BJ (cell line): ENCODE measurements at regions not wholly inside any gene's neighbourhood (a gene's known extent, or its start where the extent isn't known, plus 50 kb on each side); places are given as distances from the start of the nearest gene placed in this dataset.

ENCODE experiments used
- CTCF ChIA-PET: fragments of 350-600 bp; formaldehyde crosslinking; extraction: SDS; loops from one replicate; lab custom pipeline; 2021; ENCODE audit warnings: antibody characterized with exemption, inconsistent platforms; lab: Yijun Ruan, JAX
- POLR2A ChIA-PET: fragments of 300-600 bp; sonication (Branson Sonifier 250); formaldehyde crosslinking; extraction: SDS; loops from one replicate; lab custom pipeline; 2021; ENCODE audit warnings: antibody characterized with exemption; lab: Charles Lee
- DNase-seq: peaks from one replicate; pipeline ENCODE4 v3.0.0-alpha.2; 2011; ENCODE audit warnings: low read depth
- H3K27me3 ChIP-seq: 2 replicates; pipeline ENCODE4 v1.6.0; 2011; ENCODE audit warnings: low read length; ENCODE audit not compliant: control insufficient read depth, insufficient read depth
- H3K36me3 ChIP-seq: 2 replicates; pipeline ENCODE4 v1.5.1; 2011; ENCODE audit warnings: low read length; ENCODE audit not compliant: control insufficient read depth, insufficient read depth
- H3K4me3 ChIP-seq: 2 replicates; pipeline ENCODE4 v1.5.1; 2011; ENCODE audit warnings: low read depth, mild to moderate bottlenecking, control low read depth, low read length
- CTCF ChIP-seq: IDR thresholded peaks from 2 replicates; pipeline ENCODE4 v1.5.1; 2011; ENCODE audit warnings: low read depth, mild to moderate bottlenecking, control low read depth, inconsistent platforms, low read length, moderate library complexity; ENCODE audit not compliant: insufficient read depth

GRCh38 chr1:55578646-55579045 lies 363.5 kb upstream of the USP24 start:
- H3K4me3 ChIP-seq = no peak overlapping the region
- H3K36me3 ChIP-seq = no peaks in the 10 kb centered on the region
- ChIA-PET POLR2A (no interaction called here), CTCF (no interaction called here)
- DNase-seq = no peak
- no peaks in the 10 kb centered on the region for H3K27me3 ChIP-seq
- no peak for TF ChIP-seq CTCF

GRCh38 chr1:55575571-55576279 lies 360.6 kb upstream of the USP24 start:
- CTCF ChIA-PET = no interaction called here
- Histone ChIP-seq H3K36me3 (no peaks in the 10 kb centered on the region), H3K4me3 (no peak overlapping the region), H3K27me3 (no peaks in the 10 kb centered on the region)
- DNase-seq = no peak
- no peak for TF ChIP-seq CTCF
- POLR2A ChIA-PET = no interaction called here

GRCh38 chr1:55574691-55575225 lies 359.6 kb upstream of the USP24 start:
- POLR2A ChIA-PET = no interaction called here
- H3K27me3 ChIP-seq = no peaks in the 10 kb centered on the region
- CTCF ChIA-PET = no interaction called here
- H3K36me3 ChIP-seq = no peaks in the 10 kb centered on the region
- no peak for TF ChIP-seq CTCF
- DNase-seq = no peak
- no peak overlapping the region for H3K4me3 ChIP-seq

GRCh38 chr1:55572878-55573734 lies 357.9 kb upstream of the USP24 start:
- ChIA-PET CTCF (interaction anchor here (1.6 kb wide), 1 partner anchor 8 kb away, joined by 4 read pairs; no protein-coding TSS in a partner anchor), POLR2A (no interaction called here)
- Histone ChIP-seq H3K27me3 (no peaks in the 10 kb centered on the region), H3K4me3 (no peak overlapping the region), H3K36me3 (no peaks in the 10 kb centered on the region)
- TF ChIP-seq CTCF = no peak
- no peak for DNase-seq

- CTCF ChIA-PET = interaction anchor here (1.6 kb wide), 1 partner anchor 9 kb away, joined by 4 read pairs; no protein-coding TSS in a partner anchor
- no peaks in the 10 kb centered on the region for H3K27me3 ChIP-seq
- POLR2A ChIA-PET = no interaction called here
- no peak for TF ChIP-seq CTCF
- H3K36me3 ChIP-seq = no peaks in the 10 kb centered on the region
- no peak overlapping the region for H3K4me3 ChIP-seq
- DNase-seq = no peak
Measured at GRCh38 chr1:55571767-55572166, 356.6 kb upstream of the USP24 start.
